Omental fat pad (tissue), 3 donors: ENCODE measurements at regions not wholly inside any gene's neighbourhood (a gene's known extent, or its start where the extent isn't known, plus 50 kb on each side); places are given as distances from the start of the nearest gene placed in this dataset.
"Not testable (repeated sequence)": the region's sequence is repeated elsewhere in the genome, so short reads cannot be mapped to it uniquely, and the experiment has no call there.

ENCODE experiments used
- ATAC-seq: fragments of 150-250 bp; one replicate; pipeline ENCODE4 v1.9.1; 2016; ENCODE audit warnings: mild to moderate bottlenecking, moderate library complexity; ENCODE audit not compliant: low FRiP score
- DNase-seq: peaks from one replicate; pipeline ENCODE4 v3.0.0-alpha.2; 2019; ENCODE audit warnings: low spot score
- TF ChIP-seq, protein P1 (sequence below), 3 donors: fragments of 450-650 bp; IDR thresholded peaks; one replicate each; pipeline ENCODE4 v1.5.1; 2016 to 2017; ENCODE audit warnings: antibody characterized with exemption in 3 of 3, mild to moderate bottlenecking in 3 of 3, moderate library complexity in 2 of 3

- ATAC-seq, result no peak
- TF ChIP-seq, protein P1, sequence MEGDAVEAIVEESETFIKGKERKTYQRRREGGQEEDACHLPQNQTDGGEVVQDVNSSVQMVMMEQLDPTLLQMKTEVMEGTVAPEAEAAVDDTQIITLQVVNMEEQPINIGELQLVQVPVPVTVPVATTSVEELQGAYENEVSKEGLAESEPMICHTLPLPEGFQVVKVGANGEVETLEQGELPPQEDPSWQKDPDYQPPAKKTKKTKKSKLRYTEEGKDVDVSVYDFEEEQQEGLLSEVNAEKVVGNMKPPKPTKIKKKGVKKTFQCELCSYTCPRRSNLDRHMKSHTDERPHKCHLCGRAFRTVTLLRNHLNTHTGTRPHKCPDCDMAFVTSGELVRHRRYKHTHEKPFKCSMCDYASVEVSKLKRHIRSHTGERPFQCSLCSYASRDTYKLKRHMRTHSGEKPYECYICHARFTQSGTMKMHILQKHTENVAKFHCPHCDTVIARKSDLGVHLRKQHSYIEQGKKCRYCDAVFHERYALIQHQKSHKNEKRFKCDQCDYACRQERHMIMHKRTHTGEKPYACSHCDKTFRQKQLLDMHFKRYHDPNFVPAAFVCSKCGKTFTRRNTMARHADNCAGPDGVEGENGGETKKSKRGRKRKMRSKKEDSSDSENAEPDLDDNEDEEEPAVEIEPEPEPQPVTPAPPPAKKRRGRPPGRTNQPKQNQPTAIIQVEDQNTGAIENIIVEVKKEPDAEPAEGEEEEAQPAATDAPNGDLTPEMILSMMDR (IDR thresholded peaks at IDR 0.05), result no peak
- DNase-seq, result no peak
These were observed 207.3 kb upstream of the ADO start for GRCh38 chr10:62597226-62597625.

- TF ChIP-seq, protein P1 (IDR thresholded peaks at IDR 0.05), result no peak
- DNase-seq (no peak), ATAC-seq (no peak)
These were observed 205.4 kb upstream of the ADO start for GRCh38 chr10:62599161-62599560.

- not testable (repeated sequence) for DNase-seq, ATAC-seq
These were observed 198.0 kb upstream of the ADO start for GRCh38 chr10:62606551-62606950.

- DNase-seq, ATAC-seq: not testable (repeated sequence)
These were observed 196.2 kb upstream of the ADO start for GRCh38 chr10:62608189-62608875.

DNA sequence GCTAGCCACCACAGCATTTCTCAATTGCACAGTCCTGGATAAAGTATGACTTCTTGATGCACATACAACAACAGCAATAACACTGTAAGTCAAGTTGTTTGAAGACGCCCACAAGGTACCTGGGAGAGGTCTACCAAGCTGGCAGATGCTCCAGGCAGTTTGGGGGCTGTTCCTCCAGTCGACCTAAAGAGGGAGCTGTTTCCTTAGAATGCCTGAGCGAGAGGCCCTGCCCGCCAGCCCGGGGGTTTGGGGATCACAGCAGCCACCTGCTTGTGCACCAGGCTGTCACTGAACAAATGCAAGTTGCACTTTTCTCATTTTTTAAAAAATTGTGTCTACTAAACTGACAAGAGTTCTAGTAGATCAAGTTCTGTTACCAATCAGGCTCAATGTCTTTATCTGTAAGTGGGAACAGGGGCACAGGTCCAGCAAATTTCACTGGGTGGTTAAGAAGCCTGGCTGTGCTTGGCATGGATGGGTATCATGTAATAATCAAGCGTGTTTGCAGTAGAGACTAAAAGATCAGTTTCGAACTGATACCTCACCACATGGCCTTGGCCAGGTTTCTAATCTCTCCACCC is 193.8 kb upstream of the ADO start:
- TF ChIP-seq, protein P1 (IDR thresholded peaks at IDR 0.05), result no peak
- DNase-seq (no peak), ATAC-seq (no peak)

- DNase-seq (no peak), ATAC-seq (no peak)
- TF ChIP-seq, protein P1 (IDR thresholded peaks at IDR 0.05), result no peak
These were observed 191.1 kb upstream of the ADO start for GRCh38 chr10:62613424-62613823.

- no peak for DNase-seq
- TF ChIP-seq, protein P1 (IDR thresholded peaks at IDR 0.05), result no peak
- no peak for ATAC-seq
These were observed 190.7 kb upstream of the ADO start for GRCh38 chr10:62613859-62614258.

DNA sequence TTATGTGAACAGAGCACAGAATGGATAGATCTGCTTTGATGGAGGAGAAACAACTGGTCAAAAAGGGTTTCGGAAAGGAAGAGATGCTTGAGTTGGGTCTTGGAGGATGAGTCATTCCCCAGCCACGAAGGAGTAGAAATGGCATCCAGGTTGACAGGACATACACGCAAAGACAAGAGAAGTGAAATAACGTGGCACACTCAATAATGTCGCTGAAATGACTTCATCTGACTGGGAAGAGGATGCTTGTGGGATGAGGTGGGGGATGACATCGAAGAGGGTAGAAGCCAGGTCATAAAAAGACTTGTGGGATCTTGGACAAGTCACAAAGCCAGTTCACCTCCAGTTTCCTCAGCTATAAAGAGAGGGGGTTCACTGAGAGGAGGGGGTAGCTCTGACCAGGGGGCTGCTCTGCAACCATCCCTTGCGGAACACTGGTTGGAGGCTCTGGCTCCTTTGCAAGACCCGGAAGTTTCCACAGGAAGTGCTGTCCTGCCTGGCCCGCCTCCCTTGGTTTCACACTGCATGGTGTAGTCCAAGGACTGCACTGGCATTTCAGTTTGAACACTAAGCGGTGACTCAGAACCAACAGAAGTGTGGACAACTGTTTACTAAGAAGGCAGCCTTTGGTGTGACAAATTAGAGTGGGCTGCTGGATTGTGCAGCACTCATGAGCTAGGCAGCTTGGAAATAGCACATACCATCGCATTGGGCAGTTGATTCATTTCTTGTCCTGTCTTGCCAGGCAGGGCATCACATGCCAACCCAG is 189.9 kb upstream of the ADO start:
- TF ChIP-seq, protein P1 (IDR thresholded peaks at IDR 0.05), result no peak
- no peak for DNase-seq

More for the DNA sequence above, 189.9 kb upstream of the ADO start:
- no peak for ATAC-seq
